ENCODE measurements at regions not wholly inside any gene's neighbourhood (a gene's known extent, or its start where the extent isn't known, plus 50 kb on each side); places are given as distances from the start of the nearest gene placed in this dataset.
"Not testable (repeated sequence)": the region's sequence is repeated elsewhere in the genome, so short reads cannot be mapped to it uniquely, and the experiment has no call there.

- no peak for DNase-seq (ENCODE audit: low spot score)
These were observed 102.1 kb downstream of the SHCBP1 start for GRCh38 chr16:46519063-46519462.

GRCh38 chr16:46496701-46497100 is 124.5 kb downstream of the SHCBP1 start:
- no peak for DNase-seq (ENCODE audit: low spot score)

- DNase-seq (ENCODE audit: low spot score) = no peak
These were observed 138.3 kb downstream of the SHCBP1 start for GRCh38 chr16:46482895-46483294.

- no peak for DNase-seq (ENCODE audit: low spot score)
These were observed 154.9 kb downstream of the SHCBP1 start for GRCh38 chr16:46466239-46466638.

- DNase-seq (ENCODE audit: low spot score) = not testable (repeated sequence)
These were observed 166.4 kb downstream of the SHCBP1 start for GRCh38 chr16:46454801-46455200.

- DNase-seq (ENCODE audit: low spot score) = no peak
These were observed 192.8 kb downstream of the SHCBP1 start for GRCh38 chr16:46428108-46429061.

GRCh38 chr16:46427340-46428107 is 193.7 kb downstream of the SHCBP1 start:
- DNase-seq (ENCODE audit: low spot score) = no peak

GRCh38 chr16:46426336-46426735 is 194.8 kb downstream of the SHCBP1 start:
- DNase-seq (ENCODE audit: low spot score) = no peak

GRCh38 chr16:46404028-46404427 is 217.2 kb downstream of the SHCBP1 start:
- no peak for DNase-seq (ENCODE audit: low spot score)

GRCh38 chr16:46398559-46398958 is 222.6 kb downstream of the SHCBP1 start:
- not testable (repeated sequence) for DNase-seq (ENCODE audit: low spot score)

GRCh38 chr16:46396883-46397270 is 224.3 kb downstream of the SHCBP1 start:
- not testable (repeated sequence) for DNase-seq (ENCODE audit: low spot score)

- peak; percentile 30 for DNase-seq (ENCODE audit: low spot score)
These were observed 224.9 kb downstream of the SHCBP1 start for GRCh38 chr16:46396131-46396882.

- DNase-seq (ENCODE audit: low spot score) = peak; percentile 31
These were observed 225.7 kb downstream of the SHCBP1 start for GRCh38 chr16:46395391-46395921.

- DNase-seq (ENCODE audit: low spot score) = peak; percentile 35
These were observed 226.2 kb downstream of the SHCBP1 start for GRCh38 chr16:46394963-46395362.

GRCh38 chr16:46394149-46394548 is 227.0 kb downstream of the SHCBP1 start:
- peak; percentile 9 for DNase-seq (ENCODE audit: low spot score)

GRCh38 chr16:46392930-46393722 is 228.1 kb downstream of the SHCBP1 start:
- peak; percentile 56 for DNase-seq (ENCODE audit: low spot score)

GRCh38 chr16:46390660-46391462 is 230.3 kb downstream of the SHCBP1 start:
- DNase-seq (ENCODE audit: low spot score) = peak; percentile 41

GRCh38 chr16:46389561-46390041 is 231.6 kb downstream of the SHCBP1 start:
- peak; percentile 90 for DNase-seq (ENCODE audit: low spot score)

GRCh38 chr16:46388939-46389491 is 232.2 kb downstream of the SHCBP1 start:
- not testable (repeated sequence) for DNase-seq (ENCODE audit: low spot score)

GRCh38 chr16:46388354-46388753 is 232.8 kb downstream of the SHCBP1 start:
- DNase-seq (ENCODE audit: low spot score) = peak; percentile 48

Data from hematopoietic multipotent progenitor cell treated with erythropoietin and hydrocortisone succinate and interleukin-3 and kit ligand, for 15 days (in vitro differentiated cells).